Glutamatergic neuron (in vitro differentiated cells): ENCODE measurements at regions not wholly inside any gene's neighbourhood (a gene's known extent, or its start where the extent isn't known, plus 50 kb on each side); places are given as distances from the start of the nearest gene placed in this dataset.

Experiments
- DNase-seq: peaks from one replicate; pipeline ENCODE4 v3.0.0; 2022
- H3K27ac Mint-ChIP-seq: one replicate; pipeline ENCODE4 v1.8.0; 2020; ENCODE audit warnings: mild to moderate bottlenecking, mixed read lengths, inconsistent platforms; ENCODE audit not compliant: unreplicated experiment
- H3K27me3 Mint-ChIP-seq: one replicate; pipeline ENCODE4 v1.8.0; 2020; ENCODE audit warnings: mild to moderate bottlenecking, moderate library complexity, mixed read lengths, inconsistent platforms; ENCODE audit not compliant: unreplicated experiment
- H3K36me3 Mint-ChIP-seq: one replicate; pipeline ENCODE4 v1.8.0; 2020; ENCODE audit warnings: mild to moderate bottlenecking, mixed read lengths, inconsistent platforms; ENCODE audit not compliant: unreplicated experiment
- H3K4me1 Mint-ChIP-seq: one replicate; pipeline ENCODE4 v1.8.0; 2020; ENCODE audit warnings: mild to moderate bottlenecking, low read depth, mixed read lengths, inconsistent platforms; ENCODE audit not compliant: unreplicated experiment
- H3K4me3 Mint-ChIP-seq: one replicate; pipeline ENCODE4 v1.8.0; 2020; ENCODE audit warnings: mild to moderate bottlenecking, mixed read lengths, inconsistent platforms; ENCODE audit not compliant: unreplicated experiment
- H3K9me3 Mint-ChIP-seq: one replicate; pipeline ENCODE4 v1.8.0; 2020; ENCODE audit warnings: mild to moderate bottlenecking, moderate library complexity, mixed read lengths, inconsistent platforms; ENCODE audit not compliant: unreplicated experiment
- CTCF ChIP-seq: fragments of 200-600 bp; sonication (generic); IDR thresholded peaks from one replicate; pipeline ENCODE4 v1.5.0; 2021; ENCODE audit not compliant: partially characterized antibody, unreplicated experiment

DNA sequence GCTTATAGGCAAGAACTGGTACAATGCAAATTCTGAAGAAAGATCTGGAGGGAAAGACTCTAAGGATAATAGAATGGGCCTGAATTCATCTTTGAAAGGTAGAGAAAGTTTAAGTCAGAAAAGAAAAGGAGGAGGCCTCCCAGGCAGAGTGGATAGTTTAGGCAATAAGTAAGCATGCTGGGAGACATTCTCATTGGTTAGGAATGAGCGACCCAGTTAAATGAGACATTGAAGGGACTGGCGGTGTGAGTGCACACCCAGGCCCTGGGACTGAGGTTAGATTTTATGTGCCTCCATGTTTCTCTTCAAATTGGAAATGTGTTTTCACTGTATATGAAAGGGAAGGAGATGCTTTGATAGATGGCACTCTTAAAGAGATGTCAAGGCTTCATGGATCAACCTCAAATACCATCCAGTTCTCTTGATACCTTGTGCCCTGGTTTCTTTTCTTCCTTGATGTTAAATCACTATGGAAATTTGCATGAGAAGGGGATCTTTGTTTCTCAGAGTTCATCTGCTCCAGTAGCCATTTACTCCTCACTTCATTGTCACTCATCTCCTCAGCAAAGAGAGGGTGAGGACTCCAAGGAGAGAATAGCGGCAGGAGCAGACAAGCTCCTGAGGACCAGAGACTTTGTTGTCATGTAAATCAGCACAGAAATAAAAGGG lies 584.2 kb upstream of the INTU start:
- Mint-ChIP-seq H3K27ac (no peak overlapping the region), H3K27me3 (no peaks in the 10 kb centered on the region), H3K4me1 (no peaks in the 10 kb centered on the region), H3K9me3 (no peaks in the 10 kb centered on the region), H3K36me3 (no peaks in the 10 kb centered on the region), H3K4me3 (no peak overlapping the region)
- TF ChIP-seq CTCF, result no peak
- DNase-seq, result no peak

DNA sequence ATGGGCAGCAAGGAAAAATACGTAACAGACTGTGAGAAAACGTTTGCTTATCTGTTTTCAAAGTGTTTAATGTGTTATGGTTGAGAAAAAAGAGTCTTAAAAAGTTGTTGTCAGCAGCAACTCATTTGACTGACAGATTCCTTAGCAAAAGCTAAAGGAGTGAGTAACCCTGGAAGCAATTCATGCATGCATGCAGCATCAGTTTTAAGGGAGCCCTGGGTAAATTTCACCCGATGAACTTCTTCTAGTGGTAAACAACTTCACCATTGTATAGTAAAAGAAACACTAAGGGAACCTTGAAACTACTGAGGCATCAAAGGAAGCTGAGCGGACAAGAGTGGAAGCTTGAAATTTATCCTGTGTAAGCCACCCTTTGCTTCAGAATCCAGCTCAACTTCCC lies 583.2 kb upstream of the INTU start:
- no peaks in the 10 kb centered on the region for H3K27me3 Mint-ChIP-seq
- H3K36me3 Mint-ChIP-seq, result no peaks in the 10 kb centered on the region
- H3K4me3 Mint-ChIP-seq, result no peak overlapping the region
- no peak overlapping the region for H3K27ac Mint-ChIP-seq
- no peak for DNase-seq
- H3K4me1 Mint-ChIP-seq, result no peaks in the 10 kb centered on the region
- TF ChIP-seq CTCF, result no peak
- H3K9me3 Mint-ChIP-seq, result no peaks in the 10 kb centered on the region

DNA sequence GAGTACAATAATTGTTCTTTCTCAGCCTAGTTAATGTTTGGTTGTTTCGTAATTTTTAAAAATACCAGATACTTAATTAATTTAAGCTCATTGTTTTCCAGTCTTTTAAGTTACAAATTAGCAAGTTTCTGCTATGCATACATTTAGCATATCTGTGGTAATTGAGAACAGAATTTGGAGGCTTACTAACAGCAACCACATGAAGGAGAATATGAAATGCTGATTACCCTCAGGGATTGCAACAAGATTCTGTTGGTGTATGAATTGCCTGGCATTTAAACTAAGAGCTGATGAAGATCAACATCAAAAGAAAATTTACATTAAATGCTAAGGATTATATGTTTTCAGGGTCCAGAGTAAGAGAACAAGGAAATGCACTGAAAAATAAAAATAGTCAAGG lies 580.0 kb upstream of the INTU start:
- H3K27ac Mint-ChIP-seq, result no peak overlapping the region
- DNase-seq, result no peak
- H3K4me3 Mint-ChIP-seq, result no peak overlapping the region
- no peaks in the 10 kb centered on the region for H3K27me3 Mint-ChIP-seq
- H3K9me3 Mint-ChIP-seq, result peaks cover 4% of the 10 kb centered on the region
- no peaks in the 10 kb centered on the region for H3K4me1 Mint-ChIP-seq
- no peak for TF ChIP-seq CTCF
- H3K36me3 Mint-ChIP-seq, result peaks cover 7% of the 10 kb centered on the region

DNA sequence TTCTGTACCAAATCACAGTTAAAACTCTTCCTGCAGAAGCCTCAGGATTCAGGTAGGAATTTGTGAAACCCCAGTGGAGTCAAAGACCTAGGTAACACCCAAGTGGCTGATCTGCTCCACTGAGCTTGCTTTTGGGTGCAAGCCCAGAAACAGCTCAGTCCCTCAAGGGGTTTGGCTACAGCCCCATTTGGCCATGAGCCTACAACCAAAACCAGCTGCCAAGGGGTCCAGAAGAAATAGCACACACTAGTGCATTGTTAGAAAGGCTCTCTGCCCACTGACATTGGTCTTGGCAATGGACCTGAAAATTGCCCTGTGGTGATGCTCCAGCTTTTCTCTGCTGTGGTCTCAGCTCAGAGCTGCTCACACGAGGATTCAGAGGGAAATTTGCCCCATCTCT lies 577.4 kb upstream of the INTU start:
- no peak overlapping the region for H3K4me3 Mint-ChIP-seq
- H3K36me3 Mint-ChIP-seq, result peaks cover 7% of the 10 kb centered on the region
- no peaks in the 10 kb centered on the region for H3K27me3 Mint-ChIP-seq
- no peak overlapping the region for H3K27ac Mint-ChIP-seq
- TF ChIP-seq CTCF, result no peak
- H3K9me3 Mint-ChIP-seq, result peaks cover 4% of the 10 kb centered on the region
- DNase-seq, result no peak
- H3K4me1 Mint-ChIP-seq, result no peaks in the 10 kb centered on the region

DNA sequence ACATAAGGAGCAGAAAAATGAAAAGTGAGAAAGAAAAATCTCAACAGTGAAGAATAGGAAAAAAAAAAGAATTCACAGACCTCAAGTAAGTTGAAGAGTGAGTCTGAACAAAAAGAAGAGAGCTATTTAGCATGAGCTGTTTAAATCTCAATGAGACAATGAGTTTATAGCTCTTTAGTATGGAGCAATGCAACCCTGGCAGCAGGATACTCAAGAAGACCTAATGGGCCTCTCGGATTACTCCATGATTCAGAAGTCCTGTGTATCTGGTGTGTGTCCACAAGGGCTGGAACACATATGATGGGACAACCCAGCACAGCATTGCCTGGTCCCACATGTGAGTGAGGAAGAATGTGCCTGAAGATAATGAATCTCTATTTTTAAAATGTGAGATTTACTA lies 563.1 kb upstream of the INTU start:
- no peak for TF ChIP-seq CTCF
- DNase-seq, result no peak
- Mint-ChIP-seq H3K4me3 (no peak overlapping the region), H3K27ac (no peak overlapping the region), H3K27me3 (no peaks in the 10 kb centered on the region), H3K9me3 (peaks cover 2% of the 10 kb centered on the region), H3K4me1 (no peaks in the 10 kb centered on the region), H3K36me3 (no peaks in the 10 kb centered on the region)
